ENCODE measurements at regions not wholly inside any gene's neighbourhood (a gene's known extent, or its start where the extent isn't known, plus 50 kb on each side); places are given as distances from the start of the nearest gene placed in this dataset.
"Not testable (repeated sequence)": the region's sequence is repeated elsewhere in the genome, so short reads cannot be mapped to it uniquely, and the experiment has no call there.

DNA sequence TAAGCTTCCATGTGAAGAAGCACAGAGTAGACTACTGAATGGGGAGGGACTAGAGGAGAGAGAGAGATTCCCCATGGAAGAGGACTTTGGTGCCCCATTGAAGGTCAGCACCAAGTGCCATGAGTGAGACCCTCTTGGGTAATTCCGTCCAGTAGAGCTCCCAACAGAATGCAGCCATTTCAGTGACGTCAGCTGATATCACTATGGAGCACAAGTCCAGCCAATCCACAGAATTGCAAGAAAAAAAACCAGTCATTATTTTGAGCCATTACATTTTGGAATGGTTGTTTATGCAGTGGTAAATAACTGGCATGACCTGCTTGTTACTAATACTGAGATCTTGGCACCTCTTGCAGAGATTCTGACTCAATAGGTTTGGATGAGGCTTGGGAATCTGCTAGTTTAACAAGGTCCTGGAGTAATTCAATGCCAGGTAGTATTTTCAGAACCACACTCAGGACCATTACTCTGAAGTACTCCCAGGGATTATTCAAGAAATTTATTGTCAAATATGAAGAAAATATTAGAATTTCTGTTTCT lies 52.6 kb upstream of the SP8 start:
- no peak for DNase-seq (ENCODE audit: low read depth in 2 of 2)

DNA sequence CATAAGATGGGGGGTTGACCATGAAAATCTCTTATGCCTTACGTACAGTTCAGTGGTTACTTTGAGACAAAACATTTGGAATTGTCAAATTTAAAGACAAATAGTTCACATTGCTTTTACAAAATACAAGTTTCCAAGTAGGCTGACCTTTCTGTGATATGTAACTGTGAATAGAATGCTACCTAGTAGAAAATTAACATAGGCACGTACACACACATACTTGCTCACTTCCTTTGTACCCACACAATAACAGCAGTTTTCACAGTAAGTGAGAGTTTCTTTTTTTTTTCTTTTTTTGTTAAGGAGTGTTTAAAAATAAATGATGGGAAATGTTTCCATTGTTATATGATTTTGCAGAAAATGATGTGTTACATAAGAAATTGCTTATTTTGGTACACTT lies 53.3 kb upstream of the SP8 start:
- no peak for DNase-seq (ENCODE audit: low read depth in 2 of 2)

DNA sequence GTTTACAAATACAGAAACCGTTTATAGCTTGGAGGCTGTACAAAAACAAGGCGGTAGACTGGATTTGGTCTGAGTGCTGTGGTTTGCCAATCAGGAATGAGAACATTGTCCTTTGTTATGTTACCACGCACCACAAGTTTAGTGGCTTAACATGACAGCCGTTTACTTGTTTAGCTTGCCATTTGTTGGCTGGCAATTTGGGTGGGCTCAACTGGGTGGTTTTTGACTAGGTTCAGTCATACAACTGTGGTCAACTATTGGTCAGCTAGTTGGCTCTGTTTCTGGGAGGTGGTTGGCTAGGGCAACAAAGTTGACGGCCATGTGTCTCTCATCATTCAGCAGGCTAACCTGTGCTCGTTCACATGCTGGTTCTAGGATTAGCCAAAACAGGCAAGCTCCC lies 60.1 kb upstream of the SP8 start:
- DNase-seq (ENCODE audit: low read depth in 2 of 2) = no peak

GRCh38 chr7:20858951-20859350 lies 72.3 kb upstream of the SP8 start:
- no peak for DNase-seq (ENCODE audit: low read depth in 2 of 2)

DNA sequence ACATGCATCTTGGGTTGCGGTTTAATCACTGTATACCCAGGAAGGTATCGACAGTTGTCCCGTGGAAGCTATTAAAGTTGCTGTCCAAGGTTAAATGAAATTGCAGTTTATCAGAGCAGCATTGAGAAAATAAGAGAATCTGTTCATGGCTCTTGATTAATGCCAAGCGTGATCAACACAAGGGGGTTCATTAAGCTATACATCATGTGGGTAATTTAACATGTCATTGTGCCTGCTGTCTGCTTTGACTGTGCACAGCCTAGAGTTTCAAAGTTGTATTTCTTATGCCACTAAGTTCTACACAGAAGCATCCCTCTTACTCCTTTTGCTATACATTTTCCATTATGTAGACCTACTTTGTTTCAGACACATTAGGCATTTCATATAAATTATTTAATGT lies 74.8 kb upstream of the SP8 start:
- no peak for DNase-seq (ENCODE audit: low read depth in 2 of 2)

DNA sequence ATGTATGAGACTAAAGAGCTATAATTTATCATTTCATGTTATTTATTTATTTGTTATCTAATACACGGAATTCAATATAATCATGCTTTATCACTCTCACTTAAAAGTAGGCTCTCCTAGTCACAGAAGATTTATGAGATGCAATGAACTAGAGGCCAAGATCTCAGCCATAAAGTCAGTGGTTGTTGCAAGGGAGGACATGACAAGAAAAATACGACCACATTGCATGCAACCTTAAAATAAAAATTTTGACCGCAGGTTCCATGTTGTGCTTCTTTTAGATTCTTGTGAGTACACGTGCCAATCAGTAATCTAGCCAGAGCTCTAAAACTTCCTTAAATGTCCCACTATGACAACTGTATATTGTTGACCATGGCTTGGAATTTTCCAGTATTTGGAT lies 75.9 kb upstream of the SP8 start:
- DNase-seq (ENCODE audit: low read depth in 2 of 2) = no peak

DNA sequence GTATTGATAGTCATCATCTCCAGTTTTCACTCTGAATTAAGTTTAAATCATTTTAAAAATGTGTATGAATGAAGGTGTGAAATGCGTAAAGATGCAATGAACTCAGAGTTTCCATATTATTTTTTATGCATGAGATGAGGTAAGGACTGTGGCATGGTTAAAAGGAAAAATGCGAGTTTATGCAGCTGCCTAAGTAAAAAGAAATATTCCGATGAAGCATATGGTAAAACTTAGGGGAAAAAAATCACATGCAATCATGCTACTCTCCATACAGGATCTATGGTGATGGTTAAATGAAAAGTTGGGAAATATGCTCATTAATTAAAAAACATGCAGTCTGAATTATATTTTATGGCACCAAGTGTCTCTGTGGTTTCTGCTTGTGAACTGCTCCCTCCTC lies 77.5 kb upstream of the SP8 start:
- no peak for DNase-seq (ENCODE audit: low read depth in 2 of 2)

DNA sequence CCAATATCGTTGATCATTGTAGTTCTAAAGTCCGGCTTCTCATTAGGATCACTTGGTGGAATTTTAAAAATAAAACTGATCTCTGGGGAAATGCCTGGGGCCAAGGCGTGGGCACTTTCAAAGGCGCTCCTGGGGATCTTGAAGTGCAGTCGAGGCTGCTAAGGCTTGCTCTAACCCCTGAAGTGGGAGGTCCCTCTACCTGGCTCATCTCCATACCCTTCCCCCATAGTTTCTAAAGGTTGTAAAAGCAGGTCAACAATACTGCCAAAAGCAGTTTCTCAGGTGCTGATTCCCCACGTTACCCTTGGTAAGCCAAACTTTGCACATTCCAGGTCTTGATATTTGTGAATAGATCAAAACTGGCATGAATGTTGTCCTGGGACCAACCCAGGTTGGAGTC lies 79.0 kb upstream of the SP8 start:
- no peak for DNase-seq (ENCODE audit: low read depth in 2 of 2)

- DNase-seq (ENCODE audit: low read depth in 2 of 2) = no peak
Measured at GRCh38 chr7:20870977-20871376, 84.3 kb upstream of the SP8 start.

DNA sequence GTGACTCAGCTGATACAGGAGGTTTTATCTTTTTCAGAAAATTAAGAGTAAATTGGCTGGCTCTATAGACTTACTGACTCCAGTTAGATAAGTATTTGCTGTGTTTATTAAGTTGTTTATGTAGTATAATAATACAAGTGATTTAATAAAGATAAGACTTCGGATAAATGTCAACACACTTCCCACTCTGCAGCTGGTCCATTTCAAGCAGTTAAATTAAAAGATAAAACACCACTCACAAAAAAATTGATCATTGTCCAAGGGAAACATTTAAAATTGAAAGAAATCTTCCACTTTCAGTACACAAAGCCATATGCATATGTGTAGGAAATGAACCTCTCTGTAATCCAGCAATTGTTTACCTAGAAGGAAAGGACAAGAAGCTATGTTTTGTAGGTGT lies 106.1 kb upstream of the SP8 start:
- no peak for DNase-seq (ENCODE audit: low read depth in 2 of 2)

GRCh38 chr7:20894806-20895205 lies 108.1 kb upstream of the SP8 start:
- no peak for DNase-seq (ENCODE audit: low read depth in 2 of 2)

DNA sequence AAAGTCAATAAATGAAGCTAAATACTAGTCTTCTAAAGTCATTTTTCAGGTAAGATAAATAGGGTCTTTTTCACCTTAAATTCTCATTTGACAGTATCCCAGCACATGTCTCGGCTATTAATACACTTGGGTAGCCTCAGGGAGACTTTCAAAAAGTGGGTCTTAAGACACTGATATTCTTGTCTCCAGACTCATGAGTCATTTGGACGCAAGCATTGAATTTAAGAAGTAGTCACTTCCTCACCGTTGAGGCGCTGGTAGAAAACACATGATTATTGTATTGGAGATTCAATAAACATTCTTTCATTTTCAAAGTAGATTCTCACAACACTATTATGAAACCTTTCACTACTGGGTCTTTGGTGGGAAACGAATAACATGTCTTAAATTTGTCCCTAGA lies 108.9 kb upstream of the SP8 start:
- no peak for DNase-seq (ENCODE audit: low read depth in 2 of 2)

- no peak for DNase-seq (ENCODE audit: low read depth in 2 of 2)
Measured at GRCh38 chr7:20896996-20897395, 110.3 kb upstream of the SP8 start.

DNA sequence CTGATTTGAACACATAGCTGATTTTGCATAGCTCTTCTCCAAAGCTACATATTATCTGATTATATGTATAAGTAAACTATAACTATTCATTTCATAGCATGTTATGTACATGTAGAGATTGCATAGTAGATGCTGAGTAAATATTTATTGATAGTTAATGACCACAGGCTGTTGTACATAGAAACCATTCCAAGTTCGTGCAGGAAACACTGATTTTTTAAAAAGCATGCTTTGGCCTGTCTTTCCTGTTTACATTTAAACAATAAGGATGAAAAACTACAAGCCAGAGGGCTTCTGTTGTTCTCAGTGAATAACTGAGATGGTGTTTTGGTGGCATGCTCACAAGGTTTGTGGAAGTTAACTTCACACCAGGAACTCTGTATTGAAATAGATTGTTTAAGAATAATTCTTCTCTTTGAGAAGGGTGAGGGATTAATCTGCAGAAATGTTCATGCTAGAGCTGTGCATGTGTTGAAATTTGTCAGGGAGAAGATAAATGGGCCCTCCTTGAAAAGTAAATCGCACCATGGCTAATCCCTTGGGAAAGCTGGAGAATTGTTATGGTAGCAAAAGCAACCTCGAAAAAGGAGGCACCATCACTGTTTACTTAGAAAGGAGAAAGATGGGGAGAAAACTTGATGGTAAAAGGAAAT lies 120.2 kb upstream of the SP8 start:
- DNase-seq (ENCODE audit: low read depth in 2 of 2) = no peak

- DNase-seq (ENCODE audit: low read depth in 2 of 2) = no peak
Measured at GRCh38 chr7:20911081-20911480, 124.4 kb upstream of the SP8 start.

DNA sequence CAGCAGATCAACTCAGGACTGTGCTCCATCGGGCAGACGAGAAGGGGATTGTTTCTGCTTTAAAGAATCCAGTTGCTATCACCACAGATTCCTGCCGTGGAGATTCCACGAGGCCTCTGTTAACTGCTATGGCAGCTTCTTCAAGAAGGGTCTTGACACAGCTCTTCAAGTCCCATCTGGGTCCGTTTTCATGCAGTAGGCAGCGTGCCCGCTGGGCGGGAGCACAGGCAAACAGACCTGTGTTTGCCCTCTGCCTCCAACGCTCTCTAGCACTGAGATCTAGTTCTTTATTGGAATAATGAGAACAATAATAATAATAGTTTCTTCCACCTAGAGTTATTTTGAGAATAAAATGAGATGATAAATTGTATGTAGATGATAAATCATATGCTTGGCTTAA lies 127.2 kb upstream of the SP8 start:
- no peak for DNase-seq (ENCODE audit: low read depth in 2 of 2)

- no peak for DNase-seq (ENCODE audit: low read depth in 2 of 2)
Measured at GRCh38 chr7:20916311-20916710, 129.6 kb upstream of the SP8 start.

DNA sequence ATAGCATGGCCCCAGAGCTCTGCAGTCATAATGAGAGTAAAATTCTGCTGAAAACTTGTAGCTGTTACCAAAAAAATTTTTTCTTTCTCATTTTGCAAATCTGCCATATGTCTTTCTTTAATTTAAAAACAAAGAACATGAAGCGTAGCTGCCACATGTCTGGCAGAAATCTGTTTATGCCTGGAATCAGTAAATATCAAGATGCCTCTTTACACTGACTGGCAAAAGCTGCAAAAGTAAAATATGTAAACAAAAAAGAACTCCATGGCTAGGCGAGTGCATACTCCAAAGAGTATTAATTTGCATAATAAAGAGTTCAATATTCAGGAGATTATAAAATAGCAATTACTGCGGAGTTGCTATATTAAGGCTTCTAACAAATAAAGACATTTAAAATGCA lies 130.9 kb upstream of the SP8 start:
- DNase-seq (ENCODE audit: low read depth in 2 of 2) = no peak

DNA sequence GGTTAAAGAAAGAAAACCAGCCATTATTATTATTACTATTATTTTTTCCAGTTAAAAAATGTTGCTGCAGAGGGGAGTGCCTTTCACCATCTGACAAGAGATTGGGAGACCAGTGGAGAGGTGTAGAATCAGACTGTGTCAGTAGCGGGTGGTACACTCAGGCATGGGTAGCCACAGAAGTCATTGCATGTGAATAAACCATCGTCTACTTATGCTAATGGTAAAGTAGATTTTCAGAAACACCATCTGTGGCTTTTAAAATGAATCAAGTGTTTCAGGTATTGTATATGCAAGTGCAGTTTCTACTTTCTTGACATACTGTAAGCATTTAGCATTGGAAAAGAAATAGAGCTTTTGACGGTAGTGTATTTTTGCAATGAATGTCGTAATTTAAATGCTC lies 131.5 kb upstream of the SP8 start:
- no peak for DNase-seq (ENCODE audit: low read depth in 2 of 2)

- DNase-seq (ENCODE audit: low read depth in 2 of 2) = not testable (repeated sequence)
Measured at GRCh38 chr7:20927178-20927577, 140.5 kb upstream of the SP8 start.

GRCh38 chr7:20927976-20928375 lies 141.3 kb upstream of the SP8 start:
- DNase-seq (ENCODE audit: low read depth in 2 of 2) = no peak

DNA sequence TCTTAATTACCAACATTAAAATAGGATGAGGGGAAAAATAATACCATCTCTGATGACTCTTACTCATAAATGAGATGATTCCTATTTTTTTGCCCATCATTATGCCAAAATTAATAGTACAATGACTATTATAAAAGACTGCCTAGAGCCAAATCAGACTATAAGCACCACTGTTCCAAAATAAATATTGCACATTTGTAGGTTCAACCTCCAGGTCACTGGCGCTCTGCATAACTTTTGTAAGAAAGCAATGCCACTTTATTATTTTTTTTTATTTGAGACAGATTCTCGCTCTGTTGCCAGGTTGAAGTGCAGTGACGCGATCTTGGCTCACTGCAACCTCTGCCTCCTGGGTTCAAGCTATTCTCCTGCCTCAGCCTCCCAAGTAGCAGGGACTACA lies 142.5 kb upstream of the SP8 start:
- DNase-seq (ENCODE audit: low read depth in 2 of 2) = no peak

- no peak for DNase-seq (ENCODE audit: low read depth in 2 of 2)
Measured at GRCh38 chr7:20931739-20932138, 145.1 kb upstream of the SP8 start.

DNA sequence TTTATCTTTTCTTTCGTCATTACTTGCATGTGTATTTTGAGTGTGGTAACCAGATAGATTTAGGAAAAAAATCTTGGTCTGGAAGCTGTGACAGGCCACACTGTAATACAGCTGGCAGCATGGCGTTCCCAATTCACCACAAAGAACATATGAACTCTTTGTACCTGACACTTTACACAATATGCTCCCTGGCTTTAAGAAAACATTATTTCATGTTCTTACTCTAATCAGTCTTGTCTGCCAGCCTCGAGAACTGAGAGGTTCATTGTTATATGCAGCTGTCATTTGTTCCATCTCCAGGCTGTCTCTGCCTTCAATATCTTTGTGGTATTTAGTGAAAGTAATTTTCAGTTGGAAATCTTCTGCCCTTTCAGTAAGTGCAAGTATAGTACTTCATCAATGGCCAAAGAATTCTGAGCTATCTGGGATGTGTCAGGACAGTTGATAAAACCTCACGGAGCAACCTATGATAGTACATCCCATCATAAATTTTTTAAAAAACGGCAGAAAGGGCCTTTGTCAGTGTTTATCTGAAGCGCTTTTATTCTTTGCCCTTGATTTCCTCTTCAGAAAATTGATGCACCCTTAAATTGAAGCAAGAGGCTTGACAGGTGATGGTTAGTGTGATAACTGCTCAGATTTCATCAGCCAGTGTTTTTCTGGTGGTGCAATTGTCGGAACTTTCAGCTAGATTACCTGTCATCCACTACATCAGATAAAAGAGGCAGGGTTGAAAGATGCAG lies 146.3 kb upstream of the SP8 start:
- no peak for DNase-seq (ENCODE audit: low read depth in 2 of 2)

Measured in stimulated activated CD8-positive, alpha-beta memory T cell treated with anti-CD3 and anti-CD28 coated beads, Interleukin-7, amount 100 ng/mL, for 1 hour (primary cell).